ENCODE measurements at regions not wholly inside any gene's neighbourhood (a gene's known extent, or its start where the extent isn't known, plus 50 kb on each side); places are given as distances from the start of the nearest gene placed in this dataset.

DNA sequence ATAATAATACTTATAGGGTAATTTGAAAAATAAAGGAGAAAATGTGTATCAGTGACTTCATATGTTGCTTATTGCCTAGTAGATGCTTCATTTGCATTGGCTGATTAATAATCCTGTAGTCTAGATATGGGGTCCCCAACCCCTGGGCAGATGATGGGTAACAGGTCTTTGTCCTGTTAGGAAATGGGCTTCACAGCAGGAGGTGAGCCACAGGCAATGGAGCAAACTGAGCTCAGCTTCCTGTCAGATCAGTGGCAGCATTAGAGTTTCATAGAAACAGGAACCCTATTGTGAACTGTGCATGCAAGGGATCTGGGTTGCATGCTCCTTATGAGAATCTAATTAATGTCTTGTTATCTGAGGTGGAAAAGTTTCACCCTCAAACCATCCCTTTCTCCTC lies 1049.5 kb upstream of the EPHA7 start:
- TF ChIP-seq CTCF (IDR thresholded peaks at IDR 0.05) (no peak), EP300 (IDR thresholded peaks at IDR 0.05) (no peak), POLR2AphosphoS5 (IDR thresholded peaks at IDR 0.05) (no peak), POLR2A (IDR thresholded peaks at IDR 0.05) (no peak)
